Gastrocnemius medialis (tissue), 4 donors: ENCODE measurements at regions not wholly inside any gene's neighbourhood (a gene's known extent, or its start where the extent isn't known, plus 50 kb on each side); places are given as distances from the start of the nearest gene placed in this dataset.

Experiments
- ATAC-seq, 2 donors: fragments of 150-250 bp; one replicate each; pipeline ENCODE4 v1.9.1; 2016
- DNase-seq, 2 donors: peaks; one replicate each; pipeline ENCODE4 v3.0.0-alpha.2; 2019
- H3K27ac ChIP-seq, 4 donors: fragments of 200-600 bp; sonication (generic); 1 replicate in 1 of 4; 2 replicates in 3 of 4; pipeline ENCODE4 v1.5.1; 2016 to 2018; ENCODE audit warnings: mild to moderate bottlenecking in 2 of 4, moderate library complexity in 1 of 4
- H3K27me3 ChIP-seq, 3 donors: fragments of 200-600 bp; sonication (generic) in 2 of 3; 1 replicate in 1 of 3; 2 replicates in 2 of 3; pipeline versions ENCODE4 v1.5.1 to v1.6.0; 2016 to 2019; ENCODE audit warnings: mild to moderate bottlenecking in 1 of 3, moderate library complexity in 1 of 3
- H3K36me3 ChIP-seq, 2 donors: fragments of 200-600 bp; sonication (generic) in 1 of 2; one replicate each; pipeline ENCODE4 v1.5.1; 2017 to 2018
- H3K4me1 ChIP-seq, 2 donors: fragments of 200-600 bp; sonication (generic) in 1 of 2; one replicate each; pipeline ENCODE4 v1.5.1; 2016 to 2017; ENCODE audit warnings: mild to moderate bottlenecking in 2 of 2
- H3K4me3 ChIP-seq, 4 donors: fragments of 200-600 bp; sonication (generic) in 3 of 4; 1 replicate in 1 of 4; 2 replicates in 3 of 4; pipeline ENCODE4 v1.5.1; 2016 to 2019; ENCODE audit warnings: mild to moderate bottlenecking in 2 of 4
- H3K9me3 ChIP-seq, 3 donors: fragments of 200-600 bp; sonication (generic) in 2 of 3; 1 replicate in 1 of 3; 2 replicates in 2 of 3; pipeline ENCODE4 v1.5.1; 2016 to 2019
- POLR2A ChIP-seq, 2 donors: fragments of 450-650 bp; IDR thresholded peaks; one replicate each; pipeline ENCODE4 v1.6.1; 2017; ENCODE audit warnings: antibody characterized with exemption in 2 of 2, mild to moderate bottlenecking in 2 of 2, moderate library complexity in 2 of 2
- in situ Hi-C, 4 donors: fragments of 200-750 bp; cut with MboI; loops; one replicate each; pipeline versions ENCODE4 v1.15.0 to v1.8.0; 2017; ENCODE audit warnings: low sequenced_read_pairs in 4 of 4
- intact Hi-C: fragments of 100-400 bp; cut with DNase I; formaldehyde crosslinking; loops from one replicate; pipeline ENCODE4 v1.15.1; 2023; ENCODE audit warnings: low total_unique reads
- TF ChIP-seq, protein P1 (sequence below), 5 experiments: fragments of 450-650 bp in 3 of 5; fragments of 200-600 bp in 2 of 5; sonication (generic) in 2 of 5; IDR thresholded peaks in 4 of 5; conservative IDR thresholded peaks in 1 of 5; 1 replicate in 4 of 5; 2 replicates in 1 of 5; pipeline ENCODE4 v1.5.1; 2016 to 2019; ENCODE audit warnings: antibody characterized with exemption in 5 of 5, mild to moderate bottlenecking in 3 of 5, moderate library complexity in 3 of 5

DNA sequence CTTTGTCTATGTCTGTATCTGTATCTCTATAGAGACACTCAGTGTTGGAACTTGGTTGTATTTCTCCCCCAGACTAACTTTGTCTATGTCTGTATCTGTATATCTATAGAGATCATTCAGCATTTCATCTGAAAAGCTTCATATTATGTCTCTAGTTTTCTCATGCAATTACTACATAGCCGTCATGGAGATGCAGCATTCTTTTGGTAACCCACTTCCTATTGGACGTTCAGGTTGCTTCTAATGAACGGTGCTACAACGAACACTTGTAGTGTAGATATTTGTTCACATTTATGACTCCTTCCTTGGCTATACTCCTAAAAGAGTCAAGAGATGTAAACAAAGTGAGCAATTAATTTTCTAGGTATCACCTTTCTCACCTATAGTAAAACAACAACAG is 81.5 kb upstream of the KCNA1 start:
- in situ Hi-C loops = no loop called here
- no peak for ATAC-seq
- H3K4me3 ChIP-seq = no peak overlapping the region
- no peaks in the 10 kb centered on the region for H3K4me1 ChIP-seq
- H3K36me3 ChIP-seq = no peaks in the 10 kb centered on the region
- DNase-seq = no peak
- peaks cover 0 to 17% (median 4%) of the 10 kb centered on the region in 3 donors for H3K27me3 ChIP-seq
- intact Hi-C loops = no loop called here
- TF ChIP-seq, protein P1, sequence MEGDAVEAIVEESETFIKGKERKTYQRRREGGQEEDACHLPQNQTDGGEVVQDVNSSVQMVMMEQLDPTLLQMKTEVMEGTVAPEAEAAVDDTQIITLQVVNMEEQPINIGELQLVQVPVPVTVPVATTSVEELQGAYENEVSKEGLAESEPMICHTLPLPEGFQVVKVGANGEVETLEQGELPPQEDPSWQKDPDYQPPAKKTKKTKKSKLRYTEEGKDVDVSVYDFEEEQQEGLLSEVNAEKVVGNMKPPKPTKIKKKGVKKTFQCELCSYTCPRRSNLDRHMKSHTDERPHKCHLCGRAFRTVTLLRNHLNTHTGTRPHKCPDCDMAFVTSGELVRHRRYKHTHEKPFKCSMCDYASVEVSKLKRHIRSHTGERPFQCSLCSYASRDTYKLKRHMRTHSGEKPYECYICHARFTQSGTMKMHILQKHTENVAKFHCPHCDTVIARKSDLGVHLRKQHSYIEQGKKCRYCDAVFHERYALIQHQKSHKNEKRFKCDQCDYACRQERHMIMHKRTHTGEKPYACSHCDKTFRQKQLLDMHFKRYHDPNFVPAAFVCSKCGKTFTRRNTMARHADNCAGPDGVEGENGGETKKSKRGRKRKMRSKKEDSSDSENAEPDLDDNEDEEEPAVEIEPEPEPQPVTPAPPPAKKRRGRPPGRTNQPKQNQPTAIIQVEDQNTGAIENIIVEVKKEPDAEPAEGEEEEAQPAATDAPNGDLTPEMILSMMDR (IDR thresholded peaks at IDR 0.05 in 4 of 5, conservative IDR thresholded peaks at IDR 0.05 in 1 of 5) = no peak
- H3K27ac ChIP-seq = no peak overlapping the region
- H3K9me3 ChIP-seq = no peaks in the 10 kb centered on the region

DNA sequence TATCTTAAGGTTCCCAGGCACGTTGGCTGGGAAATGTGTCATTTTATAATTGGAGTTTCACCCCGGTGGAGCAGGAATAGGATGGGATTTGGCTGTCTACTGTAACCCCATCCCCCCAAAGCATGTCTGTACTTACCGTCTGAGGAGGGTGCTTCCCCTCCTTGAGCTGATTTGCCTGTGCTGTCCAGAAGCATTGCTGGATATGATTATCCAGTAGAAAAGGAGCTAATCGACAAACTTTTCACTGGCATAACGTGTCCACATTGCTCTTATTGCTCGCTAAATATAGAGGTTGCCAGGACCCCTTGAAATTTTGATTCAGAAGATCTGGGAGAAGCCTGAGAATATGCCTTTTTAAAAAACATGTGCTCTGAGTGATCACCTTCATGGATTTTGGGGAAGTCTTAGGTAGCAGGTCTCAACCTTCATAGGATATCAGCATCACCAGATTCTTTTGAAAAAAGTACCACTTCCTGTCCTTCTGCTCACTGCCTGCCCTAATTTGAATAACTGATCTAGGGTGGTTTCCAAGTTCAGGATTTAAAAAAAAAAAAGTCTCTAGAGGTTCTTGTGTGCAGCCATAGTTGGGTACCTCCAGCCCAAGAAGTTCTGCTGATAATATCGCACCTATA is 80.4 kb upstream of the KCNA1 start:
- intact Hi-C loops = no loop called here
- ATAC-seq (no peak), DNase-seq (no peak)

DNA sequence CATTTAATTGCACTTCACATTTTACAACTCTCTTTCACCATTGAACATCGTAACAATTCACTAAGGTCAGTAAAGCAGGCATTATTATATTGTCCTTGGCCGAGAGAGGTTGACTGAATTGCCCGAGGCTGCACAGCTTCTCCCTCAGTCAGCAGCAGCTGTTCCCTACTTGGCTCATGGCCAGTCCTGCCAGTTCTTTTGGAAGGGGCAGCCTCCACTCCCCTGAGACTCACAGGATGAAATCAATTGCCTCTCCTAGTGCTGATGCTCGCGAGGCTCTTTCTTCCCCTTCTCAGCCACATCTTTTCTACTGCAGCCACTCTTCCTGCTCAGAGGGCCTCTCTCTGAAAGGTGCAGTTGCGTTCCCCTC is 79.9 kb upstream of the KCNA1 start:
- in situ Hi-C loops (no loop called here), intact Hi-C loops (no loop called here)
- Histone ChIP-seq H3K4me1 (no peaks in the 10 kb centered on the region), H3K27me3 (peaks cover 0 to 11% (median 4%) of the 10 kb centered on the region in 3 donors), H3K27ac (no peak overlapping the region), H3K36me3 (no peaks in the 10 kb centered on the region), H3K9me3 (no peaks in the 10 kb centered on the region), H3K4me3 (no peak overlapping the region)
- ATAC-seq = no peak
- TF ChIP-seq, protein P1 (IDR thresholded peaks at IDR 0.05 in 4 of 5, conservative IDR thresholded peaks at IDR 0.05 in 1 of 5) = no peak
- no peak for TF ChIP-seq POLR2A (IDR thresholded peaks at IDR 0.05)
- no peak for DNase-seq

More for the DNA sequence above, 80.4 kb upstream of the KCNA1 start:
- Histone ChIP-seq H3K9me3 (no peaks in the 10 kb centered on the region), H3K4me1 (no peaks in the 10 kb centered on the region), H3K27me3 (peaks cover 0 to 13% (median 4%) of the 10 kb centered on the region in 3 donors), H3K4me3 (no peak overlapping the region), H3K36me3 (no peaks in the 10 kb centered on the region), H3K27ac (no peak overlapping the region)
- in situ Hi-C loops = no loop called here
- TF ChIP-seq POLR2A (IDR thresholded peaks at IDR 0.05) = no peak
- TF ChIP-seq, protein P1 (IDR thresholded peaks at IDR 0.05 in 4 of 5, conservative IDR thresholded peaks at IDR 0.05 in 1 of 5) = no peak

DNA sequence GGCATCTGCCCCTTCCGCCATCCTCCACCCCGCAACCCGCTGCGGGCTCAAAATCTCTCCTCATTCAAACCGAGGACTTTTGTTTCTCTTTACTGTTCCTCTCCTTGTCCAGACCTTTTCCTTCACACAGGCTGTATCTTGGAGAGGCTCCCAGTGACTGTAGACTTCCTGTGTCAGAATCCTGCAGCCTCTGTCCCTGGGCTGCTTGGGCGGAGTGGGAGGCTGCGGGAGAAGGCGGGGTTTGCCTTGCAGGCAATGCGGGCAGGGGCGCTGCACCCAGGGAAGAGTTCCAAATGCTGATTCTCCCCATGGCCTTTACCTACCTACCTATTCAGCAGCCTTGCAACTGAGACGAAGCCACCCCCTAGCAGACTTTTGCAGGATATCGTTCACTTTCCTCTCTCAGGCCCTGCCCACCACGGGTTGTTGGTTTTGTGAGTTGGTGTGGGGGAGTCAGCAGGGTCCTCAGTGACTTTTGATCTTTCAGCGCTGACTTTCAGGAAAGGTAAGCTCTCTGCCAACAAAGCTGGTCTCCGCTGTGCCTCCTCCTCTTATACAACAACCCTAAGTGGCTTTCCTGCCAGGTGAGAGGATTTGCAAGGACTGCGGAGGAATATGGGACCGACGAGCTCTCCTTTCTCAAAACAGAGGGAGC is 79.0 kb upstream of the KCNA1 start:
- intact Hi-C loops = no loop called here
- H3K36me3 ChIP-seq = no peaks in the 10 kb centered on the region
- peaks cover 0 to 11% (median 4%) of the 10 kb centered on the region in 3 donors for H3K27me3 ChIP-seq
- no peak overlapping the region for H3K4me3 ChIP-seq
- DNase-seq = no peak
- no peak for ATAC-seq
- no peaks in the 10 kb centered on the region for H3K4me1 ChIP-seq
- no peak overlapping the region for H3K27ac ChIP-seq
- TF ChIP-seq, protein P1 (IDR thresholded peaks at IDR 0.05 in 4 of 5, conservative IDR thresholded peaks at IDR 0.05 in 1 of 5) = no peak
- no peak for TF ChIP-seq POLR2A (IDR thresholded peaks at IDR 0.05)
- H3K9me3 ChIP-seq = no peaks in the 10 kb centered on the region
- in situ Hi-C loops = no loop called here
